ENCODE measurements at regions not wholly inside any gene's neighbourhood (a gene's known extent, or its start where the extent isn't known, plus 50 kb on each side); places are given as distances from the start of the nearest gene placed in this dataset.

- no peak for DNase-seq
- no peaks in the 10 kb centered on the region for H3K4me1 ChIP-seq
- 85 to 88% methylated on average over 2 of the region's 2 CpGs for WGBS, 2 donors
- no peaks in the 10 kb centered on the region for H3K9me3 ChIP-seq
- no peaks in the 10 kb centered on the region for H3K27me3 ChIP-seq
- no peak overlapping the region for H3K4me3 ChIP-seq (replicated peaks in 1 of 3)
- intact Hi-C loops (cut with DNase I) = no loop called here
- no peak for TF ChIP-seq POLR2A (IDR thresholded peaks at IDR 0.05)
- TF ChIP-seq, protein P1, sequence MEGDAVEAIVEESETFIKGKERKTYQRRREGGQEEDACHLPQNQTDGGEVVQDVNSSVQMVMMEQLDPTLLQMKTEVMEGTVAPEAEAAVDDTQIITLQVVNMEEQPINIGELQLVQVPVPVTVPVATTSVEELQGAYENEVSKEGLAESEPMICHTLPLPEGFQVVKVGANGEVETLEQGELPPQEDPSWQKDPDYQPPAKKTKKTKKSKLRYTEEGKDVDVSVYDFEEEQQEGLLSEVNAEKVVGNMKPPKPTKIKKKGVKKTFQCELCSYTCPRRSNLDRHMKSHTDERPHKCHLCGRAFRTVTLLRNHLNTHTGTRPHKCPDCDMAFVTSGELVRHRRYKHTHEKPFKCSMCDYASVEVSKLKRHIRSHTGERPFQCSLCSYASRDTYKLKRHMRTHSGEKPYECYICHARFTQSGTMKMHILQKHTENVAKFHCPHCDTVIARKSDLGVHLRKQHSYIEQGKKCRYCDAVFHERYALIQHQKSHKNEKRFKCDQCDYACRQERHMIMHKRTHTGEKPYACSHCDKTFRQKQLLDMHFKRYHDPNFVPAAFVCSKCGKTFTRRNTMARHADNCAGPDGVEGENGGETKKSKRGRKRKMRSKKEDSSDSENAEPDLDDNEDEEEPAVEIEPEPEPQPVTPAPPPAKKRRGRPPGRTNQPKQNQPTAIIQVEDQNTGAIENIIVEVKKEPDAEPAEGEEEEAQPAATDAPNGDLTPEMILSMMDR (IDR thresholded peaks at IDR 0.05) = no peak
- no peaks in the 10 kb centered on the region for H3K36me3 ChIP-seq
- H3K27ac ChIP-seq = no peak overlapping the region
Observed at GRCh38 chr3:106797461-106797860, 579.8 kb upstream of the CCDC54 start.

DNA sequence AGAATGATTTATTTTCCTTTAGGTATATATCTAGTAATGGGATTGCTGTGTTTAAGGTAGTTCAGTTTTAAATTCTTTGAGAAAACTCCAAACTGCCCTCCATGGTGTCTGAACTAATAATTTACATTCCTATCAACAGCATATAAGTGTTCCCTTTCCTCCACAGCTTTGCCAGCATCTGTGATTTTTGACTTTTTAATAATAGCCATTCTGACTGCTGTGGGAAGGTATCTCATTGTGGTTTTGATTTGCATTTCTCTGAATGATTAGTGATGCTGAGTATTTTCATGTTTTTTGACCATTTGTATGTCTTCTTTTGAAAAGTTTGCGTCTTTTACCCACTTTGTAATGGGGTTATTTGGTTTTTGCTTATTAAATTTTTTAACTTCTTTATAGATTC lies 571.6 kb upstream of the CCDC54 start:
- intact Hi-C loops (cut with DNase I) = no loop called here
- Histone ChIP-seq H3K9me3 (no peaks in the 10 kb centered on the region), H3K4me1 (no peaks in the 10 kb centered on the region), H3K27me3 (no peaks in the 10 kb centered on the region), H3K36me3 (no peaks in the 10 kb centered on the region), H3K27ac (no peak overlapping the region), H3K4me3 (replicated peaks in 1 of 3) (no peak overlapping the region)
- no peak for DNase-seq
- 89 to 92% methylated on average over 1 of the region's 1 CpG for WGBS, 2 donors
- TF ChIP-seq, protein P1 (IDR thresholded peaks at IDR 0.05) = no peak
- TF ChIP-seq POLR2A (IDR thresholded peaks at IDR 0.05) = no peak

- no peaks in the 10 kb centered on the region for H3K4me1 ChIP-seq
- H3K36me3 ChIP-seq = no peaks in the 10 kb centered on the region
- no peak overlapping the region for H3K4me3 ChIP-seq (replicated peaks in 1 of 3)
- no peaks in the 10 kb centered on the region for H3K9me3 ChIP-seq
- H3K27me3 ChIP-seq = no peaks in the 10 kb centered on the region
- no peak overlapping the region for H3K27ac ChIP-seq
- intact Hi-C loops (cut with DNase I) = no loop called here
- TF ChIP-seq, protein P1 (IDR thresholded peaks at IDR 0.05) = no peak
- no peak for TF ChIP-seq POLR2A (IDR thresholded peaks at IDR 0.05)
- DNase-seq = no peak
Observed at GRCh38 chr3:106806964-106807363, 570.3 kb upstream of the CCDC54 start.

GRCh38 chr3:106809041-106809440 lies 568.2 kb upstream of the CCDC54 start:
- TF ChIP-seq, protein P1 (IDR thresholded peaks at IDR 0.05) = no peak
- no peak for TF ChIP-seq POLR2A (IDR thresholded peaks at IDR 0.05)
- no peaks in the 10 kb centered on the region for H3K36me3 ChIP-seq
- no peaks in the 10 kb centered on the region for H3K4me1 ChIP-seq
- H3K27me3 ChIP-seq = no peaks in the 10 kb centered on the region
- DNase-seq = no peak
- H3K9me3 ChIP-seq = no peaks in the 10 kb centered on the region
- no peak overlapping the region for H3K27ac ChIP-seq
- no peak overlapping the region for H3K4me3 ChIP-seq (replicated peaks in 1 of 3)
- WGBS, 2 donors = 93 to 94% methylated on average over 3 of the region's 3 CpGs
- intact Hi-C loops (cut with DNase I) = no loop called here

- TF ChIP-seq, protein P1 (IDR thresholded peaks at IDR 0.05) = no peak
- no peaks in the 10 kb centered on the region for H3K36me3 ChIP-seq
- H3K27ac ChIP-seq = no peak overlapping the region
- WGBS, 2 donors = 60 to 68% methylated on average over 2 of the region's 2 CpGs
- intact Hi-C loops (cut with DNase I) = no loop called here
- no peaks in the 10 kb centered on the region for H3K27me3 ChIP-seq
- H3K4me3 ChIP-seq (replicated peaks in 1 of 3) = no peak overlapping the region
- H3K9me3 ChIP-seq = no peaks in the 10 kb centered on the region
- no peak for DNase-seq
- H3K4me1 ChIP-seq = no peaks in the 10 kb centered on the region
Observed at GRCh38 chr3:106809623-106810299, 567.5 kb upstream of the CCDC54 start.
